ENCODE measurements at regions not wholly inside any gene's neighbourhood (a gene's known extent, or its start where the extent isn't known, plus 50 kb on each side); places are given as distances from the start of the nearest gene placed in this dataset.

GRCh38 chr20:56890011-56890410, 260.9 kb downstream of the TFAP2C start:
- H3F3A ChIP-seq (ENCODE audit: control insufficient read depth, insufficient read depth): no peaks in the 10 kb centered on the region
- no peak overlapping the region for H3K4me2 ChIP-seq (ENCODE audit: low read length)
- H3K27ac ChIP-seq (ENCODE audit: low read depth, low read length): no peak overlapping the region
- H3K4me3 ChIP-seq (ENCODE audit: low read length): no peak overlapping the region
- H3K4me1 ChIP-seq (ENCODE audit: control insufficient read depth, low read length): peaks cover 3% of the 10 kb centered on the region; the same call in 1 of the 2 replicates
- no peaks in the 10 kb centered on the region for H3K9me3 ChIP-seq (ENCODE audit: control insufficient read depth, insufficient read depth, low read length)
- no peaks in the 10 kb centered on the region for H3K36me3 ChIP-seq (ENCODE audit: control insufficient read depth, low read length)
- H3K27me3 ChIP-seq (ENCODE audit: control insufficient read depth, low read length): no peaks in the 10 kb centered on the region
- TF ChIP-seq EZH2phosphoT487 (IDR thresholded peaks at IDR 0.05; ENCODE audit: borderline replicate concordance, low read length) (no peak), CTCF (IDR thresholded peaks at IDR 0.05; ENCODE audit: low read depth, low read length, poor library complexity, severe bottlenecking) (no peak)
- H3K79me2 ChIP-seq (ENCODE audit: control insufficient read depth, low read length): no peaks in the 10 kb centered on the region
- H3K9me2 ChIP-seq (replicated peaks; ENCODE audit: control insufficient read depth, low read length): no peaks in the 10 kb centered on the region
- no peaks in the 10 kb centered on the region for H4K20me1 ChIP-seq (ENCODE audit: control insufficient read depth, insufficient read depth, low read depth, low read length)

GRCh38 chr20:56893226-56893917, 264.3 kb downstream of the TFAP2C start:
- no peak overlapping the region for H3K4me3 ChIP-seq (ENCODE audit: low read length)
- no peaks in the 10 kb centered on the region for H3K9me3 ChIP-seq (ENCODE audit: control insufficient read depth, insufficient read depth, low read length)
- peaks cover 3% of the 10 kb centered on the region; the same call in 1 of the 2 replicates for H3K4me1 ChIP-seq (ENCODE audit: control insufficient read depth, low read length)
- no peaks in the 10 kb centered on the region for H3K9me2 ChIP-seq (replicated peaks; ENCODE audit: control insufficient read depth, low read length)
- H4K20me1 ChIP-seq (ENCODE audit: control insufficient read depth, insufficient read depth, low read depth, low read length): no peaks in the 10 kb centered on the region
- no peaks in the 10 kb centered on the region for H3F3A ChIP-seq (ENCODE audit: control insufficient read depth, insufficient read depth)
- no peak overlapping the region for H3K27ac ChIP-seq (ENCODE audit: low read depth, low read length)
- no peak overlapping the region for H3K4me2 ChIP-seq (ENCODE audit: low read length)
- TF ChIP-seq EZH2phosphoT487 (IDR thresholded peaks at IDR 0.05; ENCODE audit: borderline replicate concordance, low read length) (no peak), CTCF (IDR thresholded peaks at IDR 0.05; ENCODE audit: low read depth, low read length, poor library complexity, severe bottlenecking) (no peak)
- no peaks in the 10 kb centered on the region for H3K79me2 ChIP-seq (ENCODE audit: control insufficient read depth, low read length)
- H3K36me3 ChIP-seq (ENCODE audit: control insufficient read depth, low read length): no peaks in the 10 kb centered on the region
- H3K27me3 ChIP-seq (ENCODE audit: control insufficient read depth, low read length): no peaks in the 10 kb centered on the region

GRCh38 chr20:56896447-56896846, 267.3 kb downstream of the TFAP2C start:
- H3K79me2 ChIP-seq (ENCODE audit: control insufficient read depth, low read length): no peaks in the 10 kb centered on the region
- TF ChIP-seq EZH2phosphoT487 (IDR thresholded peaks at IDR 0.05; ENCODE audit: borderline replicate concordance, low read length) (no peak), CTCF (IDR thresholded peaks at IDR 0.05; ENCODE audit: low read depth, low read length, poor library complexity, severe bottlenecking) (no peak)
- H3K4me2 ChIP-seq (ENCODE audit: low read length): no peak overlapping the region
- no peaks in the 10 kb centered on the region for H3K9me3 ChIP-seq (ENCODE audit: control insufficient read depth, insufficient read depth, low read length)
- H3K4me3 ChIP-seq (ENCODE audit: low read length): no peak overlapping the region
- no peaks in the 10 kb centered on the region for H3K36me3 ChIP-seq (ENCODE audit: control insufficient read depth, low read length)
- H4K20me1 ChIP-seq (ENCODE audit: control insufficient read depth, insufficient read depth, low read depth, low read length): no peaks in the 10 kb centered on the region
- H3K27ac ChIP-seq (ENCODE audit: low read depth, low read length): no peak overlapping the region
- peaks cover 3% of the 10 kb centered on the region; the same call in 1 of the 2 replicates for H3K4me1 ChIP-seq (ENCODE audit: control insufficient read depth, low read length)
- H3K27me3 ChIP-seq (ENCODE audit: control insufficient read depth, low read length): peaks cover 3% of the 10 kb centered on the region
- no peaks in the 10 kb centered on the region for H3K9me2 ChIP-seq (replicated peaks; ENCODE audit: control insufficient read depth, low read length)
- no peaks in the 10 kb centered on the region for H3F3A ChIP-seq (ENCODE audit: control insufficient read depth, insufficient read depth)
